CD14-positive monocyte (primary cell): ENCODE measurements at regions not wholly inside any gene's neighbourhood (a gene's known extent, or its start where the extent isn't known, plus 50 kb on each side); places are given as distances from the start of the nearest gene placed in this dataset.

Experiments used
- DNase-seq, 3 donors: peaks; one replicate each; pipeline ENCODE4 v3.0.0-alpha.2; 2011 to 2022
- H2AFZ ChIP-seq: 2 replicates; pipeline ENCODE4 v1.6.0; 2012; ENCODE audit warnings: mild to moderate bottlenecking, low read depth, low read length, inconsistent platforms; ENCODE audit not compliant: insufficient read depth, poor library complexity, severe bottlenecking
- H3K27ac ChIP-seq, 2 donors: 1 replicate in 1 of 2; 2 replicates in 1 of 2; pipeline ENCODE4 v1.5.1; 2012 to 2013; ENCODE audit warnings: low read length in 2 of 2, control low read depth in 1 of 2, inconsistent platforms in 1 of 2, low read depth in 1 of 2, mild to moderate bottlenecking in 1 of 2
- H3K27me3 ChIP-seq, 2 donors: one replicate each; pipeline versions ENCODE4 v1.6.0 to v1.6.1; 2011 to 2013; ENCODE audit warnings: low read length in 2 of 2; ENCODE audit not compliant: control insufficient read depth in 2 of 2, insufficient read depth in 2 of 2
- H3K36me3 ChIP-seq, 2 donors: replicated peaks in 1 of 2; 1 replicate in 1 of 2; 2 replicates in 1 of 2; pipeline versions ENCODE4 v1.5.1 to v1.6.1; 2012 to 2013; ENCODE audit warnings: low read length in 2 of 2, control low read depth in 1 of 2, inconsistent platforms in 1 of 2, mild to moderate bottlenecking in 1 of 2; ENCODE audit not compliant: insufficient read depth in 2 of 2, control insufficient read depth in 1 of 2
- H3K4me1 ChIP-seq, 2 donors: 1 replicate in 1 of 2; 2 replicates in 1 of 2; pipeline versions ENCODE4 v1.5.1 to v1.6.1; 2012 to 2013; ENCODE audit warnings: low read length in 2 of 2, control low read depth in 1 of 2, inconsistent platforms in 1 of 2, mild to moderate bottlenecking in 1 of 2, moderate library complexity in 1 of 2; ENCODE audit not compliant: insufficient read depth in 2 of 2, control insufficient read depth in 1 of 2
- H3K4me2 ChIP-seq: replicated peaks from 2 replicates; pipeline ENCODE3; 2012; ENCODE audit warnings: low read length, moderate library complexity, mild to moderate bottlenecking; ENCODE audit not compliant: poor library complexity, severe bottlenecking; ENCODE audit errors: extremely low read depth
- H3K4me3 ChIP-seq, 3 experiments: fragments of 200-600 bp in 1 of 3; sonication (generic) in 1 of 3; replicated peaks in 1 of 3; 1 replicate in 2 of 3; 2 replicates in 1 of 3; pipeline ENCODE4 v1.5.1; 2011 to 2013; ENCODE audit warnings: low read length in 3 of 3, mild to moderate bottlenecking in 3 of 3, control low read depth in 2 of 3, low read depth in 2 of 3, inconsistent platforms in 1 of 3, moderate library complexity in 1 of 3
- H3K79me2 ChIP-seq: 2 replicates; pipeline ENCODE4 v1.6.0; 2012; ENCODE audit warnings: mild to moderate bottlenecking, control low read depth, inconsistent platforms, low read length, moderate library complexity; ENCODE audit not compliant: insufficient read depth
- H3K9ac ChIP-seq: 2 replicates; pipeline ENCODE4 v1.6.0; 2017; ENCODE audit warnings: low read length, mild to moderate bottlenecking; ENCODE audit not compliant: insufficient read depth, poor library complexity, severe bottlenecking
- H3K9me3 ChIP-seq, 2 donors: replicated peaks in 1 of 2; 1 replicate in 1 of 2; 2 replicates in 1 of 2; pipeline versions ENCODE4 v1.5.1 to v1.6.1; 2012 to 2013; ENCODE audit warnings: low read length in 2 of 2, control low read depth in 1 of 2; ENCODE audit not compliant: control insufficient read depth in 1 of 2, insufficient read depth in 1 of 2
- H4K20me1 ChIP-seq: 2 replicates; pipeline ENCODE4 v1.6.0; 2012; ENCODE audit warnings: mild to moderate bottlenecking, low read length, control low read depth, moderate library complexity; ENCODE audit not compliant: insufficient read depth
- H3K27ac Mint-ChIP-seq, 7 donors: one replicate each; pipeline ENCODE4 v1.8.0; 2020; ENCODE audit warnings: mild to moderate bottlenecking in 7 of 7, mixed read lengths in 7 of 7, moderate library complexity in 6 of 7, inconsistent platforms in 2 of 7
- H3K27me3 Mint-ChIP-seq, 3 donors: one replicate each; pipeline ENCODE4 v1.8.0; 2021 to 2022; ENCODE audit warnings: low read depth in 3 of 3, mild to moderate bottlenecking in 3 of 3, mixed read lengths in 3 of 3, moderate library complexity in 3 of 3, inconsistent platforms in 1 of 3
- H3K36me3 Mint-ChIP-seq, 2 donors: one replicate each; pipeline ENCODE4 v1.8.0; 2020; ENCODE audit warnings: mixed read lengths in 2 of 2, inconsistent platforms in 1 of 2, mild to moderate bottlenecking in 1 of 2
- H3K4me1 Mint-ChIP-seq: one replicate; pipeline ENCODE4 v1.8.0; 2020; ENCODE audit warnings: mild to moderate bottlenecking, mixed read lengths
- H3K4me3 Mint-ChIP-seq, 2 donors: one replicate each; pipeline ENCODE4 v1.8.0; 2020; ENCODE audit warnings: mild to moderate bottlenecking in 2 of 2, mixed read lengths in 2 of 2, moderate library complexity in 1 of 2
- H3K9me3 Mint-ChIP-seq, 7 donors: one replicate each; pipeline ENCODE4 v1.8.0; 2020 to 2022; ENCODE audit warnings: mixed read lengths in 7 of 7, mild to moderate bottlenecking in 6 of 7, moderate library complexity in 6 of 7, inconsistent platforms in 2 of 7
- CTCF ChIP-seq: fragments of 200-600 bp; IDR thresholded peaks from one replicate; pipeline ENCODE4 v1.8.0; 2022; ENCODE audit warnings: antibody characterized with exemption, mild to moderate bottlenecking
- WGBS: methylation state at CpG from one replicate; pipeline ENCODE4 v1.1.5; 2013; ENCODE audit warnings: missing lambda C conversion rate; ENCODE audit not compliant: insufficient coverage; 5-methylcytosine and 5-hydroxymethylcytosine counted together
- intact Hi-C, 2 donors: fragments of 100-400 bp; cut with micrococcal nuclease; formaldehyde crosslinking; loops; one replicate each; pipeline versions ENCODE4 v1.15.0 to v1.15.1; 2023

- no peak overlapping the region for H3K4me3 Mint-ChIP-seq
- no peaks in the 10 kb centered on the region for H3K36me3 ChIP-seq
- no peaks in the 10 kb centered on the region for H4K20me1 ChIP-seq
- no peak overlapping the region for H3K4me2 ChIP-seq
- no peak for DNase-seq
- no peaks in the 10 kb centered on the region for H3K36me3 Mint-ChIP-seq
- no peaks in the 10 kb centered on the region for H3K27me3 Mint-ChIP-seq
- H3K27ac ChIP-seq: no peak overlapping the region
- H3K4me1 ChIP-seq: no peaks in the 10 kb centered on the region
- H3K27ac Mint-ChIP-seq: no peak overlapping the region
- no peak overlapping the region for H3K4me3 ChIP-seq
- no peak for TF ChIP-seq CTCF
- intact Hi-C loops: no loop called here
- H3K79me2 ChIP-seq: no peaks in the 10 kb centered on the region
- H3K9ac ChIP-seq: no peak overlapping the region
- peaks cover 0 to 5% of the 10 kb centered on the region in 2 donors for H3K9me3 ChIP-seq
- H3K27me3 ChIP-seq: no peaks in the 10 kb centered on the region
- no peak overlapping the region for H2AFZ ChIP-seq
- peaks cover 7% of the 10 kb centered on the region for H3K4me1 Mint-ChIP-seq
- peaks cover 0 to 4% (median 1%) of the 10 kb centered on the region in 7 donors for H3K9me3 Mint-ChIP-seq
Measured at GRCh38 chr5:13403351-13403750, 541.1 kb downstream of the DNAH5 start.

GRCh38 chr5:13385066-13385465 is 559.4 kb downstream of the DNAH5 start:
- H3K79me2 ChIP-seq: no peaks in the 10 kb centered on the region
- no peak overlapping the region for H3K4me2 ChIP-seq
- H3K27me3 ChIP-seq: no peaks in the 10 kb centered on the region
- no peak overlapping the region for H3K27ac ChIP-seq
- Mint-ChIP-seq H3K9me3 (peaks cover 5 to 40% (median 35%) of the 10 kb centered on the region in 7 donors), H3K4me3 (no peak overlapping the region), H3K27ac (no peak overlapping the region), H3K27me3 (no peaks in the 10 kb centered on the region), H3K4me1 (no peaks in the 10 kb centered on the region), H3K36me3 (no peaks in the 10 kb centered on the region)
- no peak overlapping the region for H3K4me3 ChIP-seq
- no peak for DNase-seq
- H2AFZ ChIP-seq: no peak overlapping the region
- WGBS: 100% methylated on average over 2 of the region's 5 CpGs
- no peaks in the 10 kb centered on the region for H4K20me1 ChIP-seq
- intact Hi-C loops: no loop called here
- no peak overlapping the region for H3K9ac ChIP-seq
- H3K36me3 ChIP-seq: no peaks in the 10 kb centered on the region
- no peaks in the 10 kb centered on the region for H3K4me1 ChIP-seq
- no peak for TF ChIP-seq CTCF
- H3K9me3 ChIP-seq: peaks cover 27 to 32% of the 10 kb centered on the region in 2 donors
